ENCODE measurements at regions not wholly inside any gene's neighbourhood (a gene's known extent, or its start where the extent isn't known, plus 50 kb on each side); places are given as distances from the start of the nearest gene placed in this dataset.

- TF ChIP-seq CTCF (IDR thresholded peaks at IDR 0.05): no peak
- TF ChIP-seq EP300 (IDR thresholded peaks at IDR 0.05): no peak
- no peak for TF ChIP-seq POLR2AphosphoS5 (IDR thresholded peaks at IDR 0.05)
Measured at GRCh38 chr7:155870334-155871180, 58.3 kb upstream of the SHH start.

Measured in upper lobe of left lung (tissue), 4 donors.